OCI-LY7 (cell line): ENCODE measurements at regions not wholly inside any gene's neighbourhood (a gene's known extent, or its start where the extent isn't known, plus 50 kb on each side); places are given as distances from the start of the nearest gene placed in this dataset.

ENCODE experiments used
- CTCF ChIP-seq: fragments of 200-600 bp; sonication (generic); conservative IDR thresholded peaks from 2 replicates; pipeline ENCODE4 v1.5.1; 2014; ENCODE audit warnings: mild to moderate bottlenecking, antibody characterized with exemption, low read length, moderate library complexity, mixed read lengths
- EZH2phosphoT487 ChIP-seq: fragments of 200-600 bp; sonication (generic); IDR thresholded peaks from 2 replicates; pipeline ENCODE4 v1.6.1; 2018; ENCODE audit warnings: low read depth, borderline replicate concordance, mild to moderate bottlenecking, mixed run types, antibody characterized with exemption, low read length, moderate library complexity, mixed read lengths

- TF ChIP-seq CTCF (no peak), EZH2phosphoT487 (no peak)
Measured at GRCh38 chrY:7326296-7327246, 415.0 kb upstream of the AMELY start.
